ENCODE measurements at regions not wholly inside any gene's neighbourhood (a gene's known extent, or its start where the extent isn't known, plus 50 kb on each side); places are given as distances from the start of the nearest gene placed in this dataset.

GRCh38 chr4:138697851-138698250, 317.7 kb upstream of the NOCT start:
- intact Hi-C loops (cut with DNase I) = no loop called here
- no peak for DNase-seq (ENCODE audit: low spot score)
- Histone ChIP-seq H3K4me1 (replicated peaks) (no peaks in the 10 kb centered on the region), H3K27ac (no peak overlapping the region), H3K4me3 (no peak overlapping the region), H3K36me3 (no peaks in the 10 kb centered on the region), H3K27me3 (replicated peaks; ENCODE audit: insufficient read depth) (no peaks in the 10 kb centered on the region), H3K9me3 (no peaks in the 10 kb centered on the region)
- 100% methylated on average over 1 of the region's 1 CpG for WGBS
- no peak for TF ChIP-seq POLR2A (IDR thresholded peaks at IDR 0.05)
- no peak for TF ChIP-seq CTCF (IDR thresholded peaks at IDR 0.05)
- TF ChIP-seq POLR2AphosphoS5 (IDR thresholded peaks at IDR 0.05) = no peak

- DNase-seq (ENCODE audit: low spot score) = no peak
- Histone ChIP-seq H3K27me3 (replicated peaks; ENCODE audit: insufficient read depth) (no peaks in the 10 kb centered on the region), H3K4me3 (no peak overlapping the region), H3K36me3 (no peaks in the 10 kb centered on the region), H3K27ac (no peak overlapping the region), H3K4me1 (replicated peaks) (no peaks in the 10 kb centered on the region), H3K9me3 (no peaks in the 10 kb centered on the region)
- intact Hi-C loops (cut with DNase I) = no loop called here
- WGBS = 84% methylated on average over 8 of the region's 8 CpGs
- TF ChIP-seq POLR2A (IDR thresholded peaks at IDR 0.05) = no peak
- TF ChIP-seq POLR2AphosphoS5 (IDR thresholded peaks at IDR 0.05) = no peak
- TF ChIP-seq CTCF (IDR thresholded peaks at IDR 0.05) = no peak
Measured at GRCh38 chr4:138696771-138697170, 318.8 kb upstream of the NOCT start.

GRCh38 chr4:138696058-138696457, 319.5 kb upstream of the NOCT start:
- DNase-seq (ENCODE audit: low spot score) = no peak
- Histone ChIP-seq H3K4me1 (replicated peaks) (no peaks in the 10 kb centered on the region), H3K27ac (no peak overlapping the region), H3K4me3 (no peak overlapping the region), H3K27me3 (replicated peaks; ENCODE audit: insufficient read depth) (no peaks in the 10 kb centered on the region), H3K9me3 (no peaks in the 10 kb centered on the region), H3K36me3 (no peaks in the 10 kb centered on the region)
- intact Hi-C loops (cut with DNase I) = no loop called here
- TF ChIP-seq POLR2AphosphoS5 (IDR thresholded peaks at IDR 0.05) (no peak), CTCF (IDR thresholded peaks at IDR 0.05) (no peak), POLR2A (IDR thresholded peaks at IDR 0.05) (no peak)
- 88% methylated on average over 2 of the region's 2 CpGs for WGBS

- intact Hi-C loops (cut with DNase I) = no loop called here
- no peak overlapping the region for H3K4me3 ChIP-seq
- 34% methylated on average over 3 of the region's 3 CpGs for WGBS
- H3K36me3 ChIP-seq = no peaks in the 10 kb centered on the region
- TF ChIP-seq POLR2A (IDR thresholded peaks at IDR 0.05) (no peak), POLR2AphosphoS5 (IDR thresholded peaks at IDR 0.05) (no peak), CTCF (IDR thresholded peaks at IDR 0.05) (no peak)
- no peaks in the 10 kb centered on the region for H3K4me1 ChIP-seq (replicated peaks)
- H3K27me3 ChIP-seq (replicated peaks; ENCODE audit: insufficient read depth) = no peaks in the 10 kb centered on the region
- DNase-seq (ENCODE audit: low spot score) = no peak
- H3K9me3 ChIP-seq = no peaks in the 10 kb centered on the region
- no peak overlapping the region for H3K27ac ChIP-seq
Measured at GRCh38 chr4:138693526-138693925, 322.1 kb upstream of the NOCT start.

GRCh38 chr4:138692411-138692810, 323.2 kb upstream of the NOCT start:
- no peak overlapping the region for H3K4me3 ChIP-seq
- no peak overlapping the region for H3K27ac ChIP-seq
- H3K4me1 ChIP-seq (replicated peaks) = no peaks in the 10 kb centered on the region
- H3K36me3 ChIP-seq = no peaks in the 10 kb centered on the region
- no peak for DNase-seq (ENCODE audit: low spot score)
- H3K27me3 ChIP-seq (replicated peaks; ENCODE audit: insufficient read depth) = no peaks in the 10 kb centered on the region
- intact Hi-C loops (cut with DNase I) = no loop called here
- H3K9me3 ChIP-seq = no peaks in the 10 kb centered on the region
- TF ChIP-seq POLR2AphosphoS5 (IDR thresholded peaks at IDR 0.05) (no peak), CTCF (IDR thresholded peaks at IDR 0.05) (no peak), POLR2A (IDR thresholded peaks at IDR 0.05) (no peak)
